Kidney epithelial cell (primary cell): ENCODE measurements at regions not wholly inside any gene's neighbourhood (a gene's known extent, or its start where the extent isn't known, plus 50 kb on each side); places are given as distances from the start of the nearest gene placed in this dataset.

ENCODE experiments used
- DNase-seq: peaks from one replicate; pipeline ENCODE4 v3.0.0-alpha.2; 2010; ENCODE audit warnings: low read depth
- H3K27me3 ChIP-seq: 2 replicates; pipeline ENCODE4 v1.6.0; 2011; ENCODE audit warnings: low read length; ENCODE audit not compliant: control insufficient read depth, insufficient read depth
- H3K36me3 ChIP-seq: 2 replicates; pipeline ENCODE4 v1.5.1; 2011; ENCODE audit warnings: low read length; ENCODE audit not compliant: control insufficient read depth, insufficient read depth
- H3K4me3 ChIP-seq: 2 replicates; pipeline ENCODE4 v1.5.1; 2011; ENCODE audit warnings: low read depth, mild to moderate bottlenecking, control low read depth, low read length
- TF ChIP-seq, protein P1 (sequence below): IDR thresholded peaks from 2 replicates; pipeline ENCODE4 v1.5.1; 2011; ENCODE audit warnings: mild to moderate bottlenecking, moderate library complexity, low read length, control low read depth, inconsistent platforms; ENCODE audit not compliant: insufficient read depth, poor library complexity, severe bottlenecking

DNA sequence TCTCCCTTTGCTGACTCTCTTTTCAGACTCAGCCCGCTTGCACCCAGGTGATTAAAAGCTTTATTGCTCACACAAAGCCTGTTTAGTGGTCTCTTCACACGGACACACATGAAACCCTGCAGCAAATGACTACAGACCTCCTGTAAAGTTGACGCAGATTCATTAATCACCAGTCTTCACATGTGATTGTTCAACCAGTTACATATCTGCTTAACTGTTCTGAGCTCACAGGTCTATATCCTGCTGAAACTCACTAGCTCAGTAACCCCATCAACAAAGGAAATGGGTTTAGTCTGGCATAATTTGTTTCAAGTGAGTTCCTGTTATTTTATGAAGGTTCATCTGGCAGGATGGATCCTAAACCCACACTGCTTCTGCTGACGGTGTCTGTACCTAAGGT, 68.4 kb upstream of the GJA8 start:
- Histone ChIP-seq H3K27me3 (no peaks in the 10 kb centered on the region), H3K36me3 (no peaks in the 10 kb centered on the region), H3K4me3 (no peak overlapping the region)
- DNase-seq: no peak
- TF ChIP-seq, protein P1, sequence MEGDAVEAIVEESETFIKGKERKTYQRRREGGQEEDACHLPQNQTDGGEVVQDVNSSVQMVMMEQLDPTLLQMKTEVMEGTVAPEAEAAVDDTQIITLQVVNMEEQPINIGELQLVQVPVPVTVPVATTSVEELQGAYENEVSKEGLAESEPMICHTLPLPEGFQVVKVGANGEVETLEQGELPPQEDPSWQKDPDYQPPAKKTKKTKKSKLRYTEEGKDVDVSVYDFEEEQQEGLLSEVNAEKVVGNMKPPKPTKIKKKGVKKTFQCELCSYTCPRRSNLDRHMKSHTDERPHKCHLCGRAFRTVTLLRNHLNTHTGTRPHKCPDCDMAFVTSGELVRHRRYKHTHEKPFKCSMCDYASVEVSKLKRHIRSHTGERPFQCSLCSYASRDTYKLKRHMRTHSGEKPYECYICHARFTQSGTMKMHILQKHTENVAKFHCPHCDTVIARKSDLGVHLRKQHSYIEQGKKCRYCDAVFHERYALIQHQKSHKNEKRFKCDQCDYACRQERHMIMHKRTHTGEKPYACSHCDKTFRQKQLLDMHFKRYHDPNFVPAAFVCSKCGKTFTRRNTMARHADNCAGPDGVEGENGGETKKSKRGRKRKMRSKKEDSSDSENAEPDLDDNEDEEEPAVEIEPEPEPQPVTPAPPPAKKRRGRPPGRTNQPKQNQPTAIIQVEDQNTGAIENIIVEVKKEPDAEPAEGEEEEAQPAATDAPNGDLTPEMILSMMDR: no peak

DNA sequence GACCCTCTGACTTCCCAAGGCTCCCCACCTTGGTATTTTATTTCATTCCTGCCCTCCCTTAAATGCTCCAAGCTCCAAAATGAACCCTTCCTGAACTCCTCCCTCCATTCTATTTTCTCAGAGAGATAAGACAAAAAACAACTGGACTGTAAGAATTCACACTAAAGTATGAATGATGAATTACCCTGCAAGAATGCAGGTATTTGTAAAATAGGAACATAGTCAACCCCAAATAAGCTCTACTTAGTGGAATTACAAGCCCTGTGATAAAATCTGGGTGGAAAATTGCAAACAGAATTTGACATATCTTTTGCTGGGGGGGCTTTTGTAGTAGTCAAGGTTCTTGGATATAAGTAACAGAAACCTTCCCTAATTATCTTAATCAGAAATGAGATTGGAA, 67.8 kb upstream of the GJA8 start:
- TF ChIP-seq, protein P1: no peak
- H3K4me3 ChIP-seq: no peak overlapping the region
- DNase-seq: no peak
- H3K27me3 ChIP-seq: no peaks in the 10 kb centered on the region
- H3K36me3 ChIP-seq: no peaks in the 10 kb centered on the region

DNA sequence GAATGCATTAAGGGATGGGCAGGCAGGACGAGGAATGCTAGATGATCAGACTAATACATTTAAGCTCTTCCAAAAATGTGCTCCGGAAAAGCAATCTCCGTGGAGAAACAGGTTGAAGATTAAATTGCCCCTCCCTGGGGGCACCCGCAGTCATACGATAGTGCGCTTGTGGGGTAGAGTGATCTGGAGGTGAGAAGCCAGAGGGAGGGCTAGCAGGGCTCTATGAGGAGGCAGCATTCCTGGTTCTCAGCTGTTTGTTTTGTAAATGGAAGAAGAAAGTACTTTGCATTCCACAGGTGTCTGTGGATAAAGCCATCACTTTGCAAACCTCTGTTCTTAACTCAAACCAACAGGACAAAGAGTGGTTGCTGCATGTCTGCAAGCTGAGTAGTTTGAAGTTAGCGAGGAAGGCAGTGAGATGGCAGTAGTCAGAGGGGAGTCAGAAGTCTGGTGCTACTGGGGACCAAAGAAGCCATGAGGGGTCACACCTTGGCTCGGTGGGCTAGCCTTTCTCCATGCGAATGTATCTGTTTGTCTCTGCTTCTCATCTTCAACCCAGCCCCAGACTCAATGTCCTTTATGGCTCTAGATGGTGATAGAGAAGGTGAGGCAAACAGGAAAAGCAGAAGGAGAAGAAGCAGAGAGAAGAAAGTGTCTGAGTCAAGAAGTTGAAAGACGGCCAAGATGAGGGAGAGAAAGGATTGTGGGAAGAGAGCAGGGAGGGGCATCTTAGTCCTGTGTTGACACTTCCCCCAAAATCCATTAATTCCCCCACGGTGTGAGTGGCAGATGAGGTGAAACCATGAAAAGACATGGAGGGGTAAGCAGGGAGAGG, 65.2 kb upstream of the GJA8 start:
- no peak for DNase-seq
- TF ChIP-seq, protein P1: no peak
- no peaks in the 10 kb centered on the region for H3K27me3 ChIP-seq
- no peaks in the 10 kb centered on the region for H3K36me3 ChIP-seq
- H3K4me3 ChIP-seq: no peak overlapping the region

DNA sequence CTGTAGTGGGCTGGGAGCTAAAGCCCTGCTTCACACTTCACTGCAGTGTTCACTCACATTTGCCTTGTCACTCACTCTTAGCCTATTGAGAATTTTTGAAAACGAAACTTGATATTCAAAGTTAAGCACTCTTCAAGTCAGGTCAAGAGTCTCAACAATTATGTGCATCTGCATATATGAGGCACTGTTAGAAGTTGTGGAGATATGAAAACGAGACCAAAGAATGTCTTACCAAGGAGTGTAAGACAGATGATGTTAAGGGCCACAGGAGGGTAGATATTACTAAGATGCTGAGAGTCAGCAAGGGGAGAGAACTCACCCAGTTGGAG, 64.7 kb upstream of the GJA8 start:
- no peak for DNase-seq
- TF ChIP-seq, protein P1: no peak
- Histone ChIP-seq H3K4me3 (no peak overlapping the region), H3K36me3 (no peaks in the 10 kb centered on the region), H3K27me3 (no peaks in the 10 kb centered on the region)

DNA sequence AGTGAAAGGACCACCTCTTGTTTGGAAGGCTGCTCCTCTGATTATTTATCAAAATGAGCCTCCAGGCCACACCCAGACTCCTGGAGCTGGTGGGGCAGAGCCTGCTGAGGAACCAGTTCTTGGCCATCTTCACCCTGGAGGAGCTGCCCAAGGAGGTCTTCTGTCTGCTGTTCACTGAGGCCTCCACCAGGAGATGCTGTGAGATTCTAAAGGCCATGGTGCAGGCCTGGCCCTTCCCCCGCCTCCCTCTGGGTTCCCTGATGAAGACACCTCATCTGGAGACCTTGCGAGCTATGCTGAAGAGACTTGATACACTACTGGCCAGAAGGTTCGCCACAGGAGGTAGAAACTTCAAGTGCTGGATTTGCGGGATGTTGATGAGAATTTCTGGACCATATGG, 61.7 kb upstream of the GJA8 start:
- Histone ChIP-seq H3K36me3 (no peaks in the 10 kb centered on the region), H3K27me3 (no peaks in the 10 kb centered on the region), H3K4me3 (no peak overlapping the region)
- TF ChIP-seq, protein P1: no peak
- DNase-seq: no peak

DNA sequence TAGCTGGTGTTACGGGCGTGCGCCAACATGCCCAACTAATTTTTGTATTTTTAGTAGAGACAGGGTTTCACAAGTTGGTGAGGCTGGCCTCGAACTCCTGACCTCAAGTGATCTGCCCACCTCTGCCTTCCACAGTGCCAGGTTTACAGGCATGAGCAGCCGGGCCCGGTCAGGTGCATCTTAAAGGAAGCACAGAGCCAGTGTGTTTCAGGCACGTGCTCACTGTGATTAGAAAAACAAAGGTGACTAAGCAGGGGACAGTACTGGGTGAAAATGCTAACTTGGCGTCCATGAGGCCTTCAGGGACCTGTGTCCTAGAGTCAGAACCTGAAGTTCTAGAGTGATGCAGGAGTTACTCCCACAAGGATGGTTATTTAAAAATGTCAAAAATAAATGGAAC, 60.0 kb upstream of the GJA8 start:
- no peak overlapping the region for H3K4me3 ChIP-seq
- no peaks in the 10 kb centered on the region for H3K36me3 ChIP-seq
- TF ChIP-seq, protein P1: no peak
- H3K27me3 ChIP-seq: no peaks in the 10 kb centered on the region
- no peak for DNase-seq
